HCT116 (cell line): ENCODE measurements at regions not wholly inside any gene's neighbourhood (a gene's known extent, or its start where the extent isn't known, plus 50 kb on each side); places are given as distances from the start of the nearest gene placed in this dataset.

Experiments used
- ATAC-seq: fragments of 200-7000 bp; cut with Tn5 transposase; 2 replicates; pipeline ENCODE4 v1.9.1; 2020; ENCODE audit warnings: mild to moderate bottlenecking, moderate library complexity
- BruUV-seq: library from RNA; stranded (reverse); fragments of 400-500 nt; replicated peaks from 2 replicates; lab custom pipeline; 2021; lab: Mats Ljungman, UMichigan
- CTCF ChIA-PET: fragments of 300-600 bp; sonication (Branson Sonifier 250); formaldehyde crosslinking; loops from one replicate; lab custom pipeline; 2021; ENCODE audit warnings: antibody characterized with exemption; lab: Charles Lee
- POLR2A ChIA-PET: fragments of 300-600, 350-600 bp; sonication (Branson Sonifier 250); formaldehyde crosslinking; loops from one replicate; lab custom pipeline; 2021; ENCODE audit warnings: antibody characterized with exemption; lab: Charles Lee
- RAD21 ChIA-PET, 2 experiments: fragments of 300-600 bp; sonication (Branson Sonifier 250); formaldehyde crosslinking; loops; one replicate each; lab custom pipeline; 2023; ENCODE audit warnings: low total read pairs in 2 of 2; ENCODE audit not compliant: uncharacterized antibody in 2 of 2, unreplicated experiment in 2 of 2, low non-redundant PET in 1 of 2; lab: Charles Lee
- DNase-seq: peaks from one replicate; pipeline ENCODE4 v3.0.0-alpha.2; 2010; ENCODE audit warnings: low read depth, low spot score
- H2AFZ ChIP-seq: fragments of 200-600 bp; shearing (Covaris generic), sonication (generic); 2 replicates; pipeline ENCODE4 v1.6.1; 2017; ENCODE audit warnings: low read depth, mixed run types, mixed read lengths, antibody characterized with exemption, low read length; ENCODE audit not compliant: poor library complexity, severe bottlenecking
- H3K27ac ChIP-seq: 2 replicates; pipeline ENCODE4 v1.5.1; 2012; ENCODE audit warnings: low read depth, low read length
- H3K27me3 ChIP-seq: fragments of 200-600 bp; sonication (generic); 2 replicates; pipeline ENCODE4 v1.6.1; 2016; ENCODE audit warnings: mixed run types, low read length, mixed read lengths; ENCODE audit not compliant: insufficient read depth
- H3K36me3 ChIP-seq, 2 experiments: fragments of 200-500 bp in 1 of 2; fragments of 200-600 bp in 1 of 2; sonication (Bioruptor generic) in 1 of 2; sonication (generic) in 1 of 2; 2 replicates each; pipeline versions ENCODE4 v1.5.1 to v1.6.1; 2014 to 2016; ENCODE audit warnings: low read length in 2 of 2, inconsistent platforms in 1 of 2, mixed read lengths in 1 of 2, mixed run types in 1 of 2; ENCODE audit not compliant: insufficient read depth in 2 of 2, control insufficient read depth in 1 of 2
- H3K4me1 ChIP-seq, 2 experiments: fragments of 200-600 bp in 1 of 2; sonication (generic) in 1 of 2; 2 replicates each; pipeline versions ENCODE4 v1.5.1 to v1.6.1; 2012 to 2017; ENCODE audit warnings: low read length in 2 of 2, inconsistent platforms in 1 of 2, mild to moderate bottlenecking in 1 of 2, mixed read lengths in 1 of 2, mixed run types in 1 of 2, moderate library complexity in 1 of 2; ENCODE audit not compliant: insufficient read depth in 2 of 2, control insufficient read depth in 1 of 2
- H3K4me2 ChIP-seq: fragments of 200-600 bp; sonication (generic); 2 replicates; pipeline ENCODE4 v1.6.1; 2017; ENCODE audit warnings: mixed run types, low read length, mixed read lengths
- H3K4me3 ChIP-seq, 2 experiments: fragments of 200-600 bp in 1 of 2; sonication (generic) in 1 of 2; replicated peaks in 1 of 2; 2 replicates each; pipeline ENCODE4 v1.5.1; 2011 to 2016; ENCODE audit warnings: low read length in 2 of 2, control low read depth in 1 of 2, low read depth in 1 of 2, mild to moderate bottlenecking in 1 of 2, mixed read lengths in 1 of 2, mixed run types in 1 of 2
- H3K79me2 ChIP-seq: fragments of 200-600 bp; sonication (generic); 2 replicates; pipeline ENCODE4 v1.6.1; 2017; ENCODE audit warnings: mild to moderate bottlenecking, mixed run types, low read length, moderate library complexity, mixed read lengths; ENCODE audit not compliant: insufficient read depth
- H3K9ac ChIP-seq: fragments of 200-600 bp; sonication (generic); 2 replicates; pipeline ENCODE4 v1.6.1; 2016; ENCODE audit warnings: low read length, mixed read lengths
- H3K9me2 ChIP-seq: fragments of 200-600 bp; sonication (generic), shearing (Covaris generic); 2 replicates; pipeline ENCODE4 v1.6.1; 2017; ENCODE audit warnings: mixed run types, mild to moderate bottlenecking, moderate library complexity; ENCODE audit not compliant: insufficient read depth
- H3K9me3 ChIP-seq, 2 experiments: fragments of 200-500 bp in 1 of 2; fragments of 200-600 bp in 1 of 2; sonication (Bioruptor generic) in 1 of 2; sonication (generic) in 1 of 2; 2 replicates each; pipeline ENCODE4 v1.6.1; 2014 to 2017; ENCODE audit warnings: low read length in 2 of 2, mixed read lengths in 2 of 2, inconsistent platforms in 1 of 2, low read depth in 1 of 2, mild to moderate bottlenecking in 1 of 2, mixed run types in 1 of 2, moderate library complexity in 1 of 2; ENCODE audit not compliant: control insufficient read depth in 1 of 2, insufficient read depth in 1 of 2
- H4K20me1 ChIP-seq: fragments of 200-600 bp; sonication (generic), shearing (Covaris generic); 2 replicates; pipeline ENCODE4 v1.6.1; 2017; ENCODE audit warnings: mixed run types, mild to moderate bottlenecking, moderate library complexity; ENCODE audit not compliant: insufficient read depth
- ATF3 ChIP-seq: IDR thresholded peaks from 2 replicates; pipeline ENCODE4 v1.6.1; 2012
- CBX3 ChIP-seq: IDR thresholded peaks from 2 replicates; pipeline ENCODE4 v1.6.1; 2012; ENCODE audit warnings: low read depth
- EZH2 ChIP-seq: fragments of 200-600 bp; sonication (generic); IDR thresholded peaks from 2 replicates; pipeline ENCODE4 v1.6.1; 2017; ENCODE audit warnings: antibody characterized with exemption, mixed run types
- EZH2phosphoT487 ChIP-seq: fragments of 200-600 bp; IDR thresholded peaks from 2 replicates; pipeline ENCODE4 v1.6.1; 2018; ENCODE audit warnings: antibody characterized with exemption, borderline replicate concordance
- FOSL1 ChIP-seq: IDR thresholded peaks from 2 replicates; pipeline ENCODE4 v1.6.1; 2012; ENCODE audit warnings: low read depth
- JUND ChIP-seq: IDR thresholded peaks from 2 replicates; pipeline ENCODE4 v1.6.1; 2012
- POLR2A ChIP-seq: IDR thresholded peaks from 2 replicates; pipeline ENCODE4 v1.7.0; 2011; ENCODE audit warnings: borderline replicate concordance; ENCODE audit not compliant: insufficient read depth, insufficient read length; ENCODE audit errors: extremely low read depth
- RAD21 ChIP-seq: IDR thresholded peaks from 2 replicates; pipeline ENCODE4 v1.6.1; 2012; ENCODE audit warnings: low read depth, mild to moderate bottlenecking
- SIN3A ChIP-seq: IDR thresholded peaks from 2 replicates; pipeline ENCODE4 v1.6.1; 2012; ENCODE audit warnings: low read depth
- SP1 ChIP-seq: IDR thresholded peaks from 2 replicates; pipeline ENCODE4 v1.6.1; 2012; ENCODE audit warnings: low read depth
- TCF7L2 ChIP-seq: IDR thresholded peaks from 2 replicates; pipeline ENCODE4 v1.7.0; 2011; ENCODE audit warnings: borderline replicate concordance, inconsistent platforms; ENCODE audit not compliant: insufficient read depth, insufficient read length; ENCODE audit errors: extremely low read depth
- ZNF274 ChIP-seq: fragments of 200-500 bp; sonication (Bioruptor generic); IDR thresholded peaks from 2 replicates; pipeline ENCODE4 v1.6.1; 2014; ENCODE audit warnings: mild to moderate bottlenecking, low read depth, low read length, inconsistent platforms
- intact Hi-C: fragments of 100-400 bp; cut with micrococcal nuclease; formaldehyde crosslinking; loops from 2 replicates; pipeline ENCODE4 v1.10.0; 2022
- TF ChIP-seq, protein P1 (sequence below): IDR thresholded peaks from 2 replicates; pipeline ENCODE4 v1.6.1; 2012
- TF ChIP-seq, protein P2 (sequence below): IDR thresholded peaks from 2 replicates; pipeline ENCODE4 v1.6.1; 2012; ENCODE audit warnings: low read depth
- TF ChIP-seq, protein P3 (sequence below): IDR thresholded peaks from 2 replicates; pipeline ENCODE4 v1.6.1; 2011; ENCODE audit warnings: mild to moderate bottlenecking, low read length, moderate library complexity; ENCODE audit not compliant: insufficient replicate concordance; ENCODE audit errors: extremely low read depth

- TF ChIP-seq ATF3, result no peak
These were observed 1639.3 kb downstream of the MRPL39 start (continued) for GRCh38 chr21:23968008-23968407.

GRCh38 chr21:23963454-23963853 lies 1643.8 kb downstream of the MRPL39 start:
- H3K27ac ChIP-seq, result no peak overlapping the region
- no peak for TF ChIP-seq SP1
- TF ChIP-seq JUND, result no peak
- TF ChIP-seq EZH2phosphoT487, result no peak
- TF ChIP-seq ZNF274, result no peak
- TF ChIP-seq, protein P1, sequence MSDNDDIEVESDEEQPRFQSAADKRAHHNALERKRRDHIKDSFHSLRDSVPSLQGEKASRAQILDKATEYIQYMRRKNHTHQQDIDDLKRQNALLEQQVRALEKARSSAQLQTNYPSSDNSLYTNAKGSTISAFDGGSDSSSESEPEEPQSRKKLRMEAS, result no peak
- TF ChIP-seq, protein P2, sequence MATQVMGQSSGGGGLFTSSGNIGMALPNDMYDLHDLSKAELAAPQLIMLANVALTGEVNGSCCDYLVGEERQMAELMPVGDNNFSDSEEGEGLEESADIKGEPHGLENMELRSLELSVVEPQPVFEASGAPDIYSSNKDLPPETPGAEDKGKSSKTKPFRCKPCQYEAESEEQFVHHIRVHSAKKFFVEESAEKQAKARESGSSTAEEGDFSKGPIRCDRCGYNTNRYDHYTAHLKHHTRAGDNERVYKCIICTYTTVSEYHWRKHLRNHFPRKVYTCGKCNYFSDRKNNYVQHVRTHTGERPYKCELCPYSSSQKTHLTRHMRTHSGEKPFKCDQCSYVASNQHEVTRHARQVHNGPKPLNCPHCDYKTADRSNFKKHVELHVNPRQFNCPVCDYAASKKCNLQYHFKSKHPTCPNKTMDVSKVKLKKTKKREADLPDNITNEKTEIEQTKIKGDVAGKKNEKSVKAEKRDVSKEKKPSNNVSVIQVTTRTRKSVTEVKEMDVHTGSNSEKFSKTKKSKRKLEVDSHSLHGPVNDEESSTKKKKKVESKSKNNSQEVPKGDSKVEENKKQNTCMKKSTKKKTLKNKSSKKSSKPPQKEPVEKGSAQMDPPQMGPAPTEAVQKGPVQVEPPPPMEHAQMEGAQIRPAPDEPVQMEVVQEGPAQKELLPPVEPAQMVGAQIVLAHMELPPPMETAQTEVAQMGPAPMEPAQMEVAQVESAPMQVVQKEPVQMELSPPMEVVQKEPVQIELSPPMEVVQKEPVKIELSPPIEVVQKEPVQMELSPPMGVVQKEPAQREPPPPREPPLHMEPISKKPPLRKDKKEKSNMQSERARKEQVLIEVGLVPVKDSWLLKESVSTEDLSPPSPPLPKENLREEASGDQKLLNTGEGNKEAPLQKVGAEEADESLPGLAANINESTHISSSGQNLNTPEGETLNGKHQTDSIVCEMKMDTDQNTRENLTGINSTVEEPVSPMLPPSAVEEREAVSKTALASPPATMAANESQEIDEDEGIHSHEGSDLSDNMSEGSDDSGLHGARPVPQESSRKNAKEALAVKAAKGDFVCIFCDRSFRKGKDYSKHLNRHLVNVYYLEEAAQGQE, result no peak
- TF ChIP-seq ATF3, result no peak
- TF ChIP-seq EZH2, result no peak
- TF ChIP-seq TCF7L2, result no peak
- TF ChIP-seq SIN3A, result no peak
- TF ChIP-seq POLR2A, result no peak
- no peak for TF ChIP-seq FOSL1
- TF ChIP-seq RAD21, result no peak
- TF ChIP-seq CBX3, result no peak
- TF ChIP-seq, protein P3, sequence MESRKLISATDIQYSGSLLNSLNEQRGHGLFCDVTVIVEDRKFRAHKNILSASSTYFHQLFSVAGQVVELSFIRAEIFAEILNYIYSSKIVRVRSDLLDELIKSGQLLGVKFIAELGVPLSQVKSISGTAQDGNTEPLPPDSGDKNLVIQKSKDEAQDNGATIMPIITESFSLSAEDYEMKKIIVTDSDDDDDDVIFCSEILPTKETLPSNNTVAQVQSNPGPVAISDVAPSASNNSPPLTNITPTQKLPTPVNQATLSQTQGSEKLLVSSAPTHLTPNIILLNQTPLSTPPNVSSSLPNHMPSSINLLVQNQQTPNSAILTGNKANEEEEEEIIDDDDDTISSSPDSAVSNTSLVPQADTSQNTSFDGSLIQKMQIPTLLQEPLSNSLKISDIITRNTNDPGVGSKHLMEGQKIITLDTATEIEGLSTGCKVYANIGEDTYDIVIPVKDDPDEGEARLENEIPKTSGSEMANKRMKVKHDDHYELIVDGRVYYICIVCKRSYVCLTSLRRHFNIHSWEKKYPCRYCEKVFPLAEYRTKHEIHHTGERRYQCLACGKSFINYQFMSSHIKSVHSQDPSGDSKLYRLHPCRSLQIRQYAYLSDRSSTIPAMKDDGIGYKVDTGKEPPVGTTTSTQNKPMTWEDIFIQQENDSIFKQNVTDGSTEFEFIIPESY, result no peak
- H3K79me2 ChIP-seq, result no peaks in the 10 kb centered on the region
- no peak overlapping the region for H2AFZ ChIP-seq
- H3K4me2 ChIP-seq, result no peak overlapping the region
- ChIA-PET POLR2A (no interaction called here), CTCF (no interaction called here), RAD21 (no interaction called here)
- H3K9me2 ChIP-seq, result no peaks in the 10 kb centered on the region
- H3K27me3 ChIP-seq, result no peaks in the 10 kb centered on the region
- peaks cover 16 to 43% of the 10 kb centered on the region in 2 experiments; a peak in 2 of 4 replicates for H3K9me3 ChIP-seq
- H3K36me3 ChIP-seq, result no peaks in the 10 kb centered on the region
- no peak for ATAC-seq
- H3K4me3 ChIP-seq, result no peak overlapping the region
- no peak overlapping the region for H3K9ac ChIP-seq
- no peaks in the 10 kb centered on the region for H4K20me1 ChIP-seq
- no peaks in the 10 kb centered on the region for H3K4me1 ChIP-seq
- BruUV-seq, result no TSS peak
- DNase-seq, result no peak
- intact Hi-C loops, result no loop called here
